8988T (cell line): ENCODE measurements at regions not wholly inside any gene's neighbourhood (a gene's known extent, or its start where the extent isn't known, plus 50 kb on each side); places are given as distances from the start of the nearest gene placed in this dataset.

Experiments
- DNase-seq: peaks from one replicate; pipeline ENCODE4 v3.0.0; 2011

DNA sequence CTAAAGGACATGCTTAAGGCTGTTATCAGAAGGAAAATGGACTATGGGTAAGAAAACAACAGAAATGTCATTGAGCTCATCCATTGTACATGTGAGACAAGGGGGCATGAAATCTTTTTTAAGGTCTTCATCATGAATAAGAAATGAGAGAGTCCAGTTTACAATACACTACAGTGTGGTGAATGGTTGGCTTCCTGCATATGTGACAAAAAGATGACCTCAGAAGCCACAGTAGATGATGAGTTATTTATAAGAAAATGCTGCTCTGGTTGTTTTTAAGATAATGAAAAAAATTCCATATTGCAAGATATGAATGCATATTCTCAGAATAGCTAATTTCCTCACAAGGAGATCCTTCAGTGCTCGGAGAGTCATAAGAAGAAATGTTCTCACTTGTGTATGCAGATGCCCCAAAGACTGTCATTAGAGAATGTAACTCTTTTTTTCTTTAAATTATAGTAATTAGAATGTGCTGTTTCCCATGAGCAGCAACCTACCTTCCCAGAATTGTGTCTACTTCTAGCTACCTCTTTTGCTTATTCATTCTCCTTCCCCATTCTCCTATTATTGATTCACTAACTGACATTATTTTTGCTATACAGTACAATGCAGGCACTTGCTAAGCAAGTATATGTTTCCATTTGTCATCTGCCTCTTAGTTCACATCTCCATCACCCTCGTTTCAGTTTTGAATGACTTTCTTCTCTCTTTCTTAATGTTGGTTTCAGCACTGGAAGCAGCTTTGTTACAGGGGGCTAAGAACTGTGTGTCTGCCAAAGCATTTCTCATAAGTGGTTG, 152.0 kb upstream of the PEX5L start:
- DNase-seq = no peak

DNA sequence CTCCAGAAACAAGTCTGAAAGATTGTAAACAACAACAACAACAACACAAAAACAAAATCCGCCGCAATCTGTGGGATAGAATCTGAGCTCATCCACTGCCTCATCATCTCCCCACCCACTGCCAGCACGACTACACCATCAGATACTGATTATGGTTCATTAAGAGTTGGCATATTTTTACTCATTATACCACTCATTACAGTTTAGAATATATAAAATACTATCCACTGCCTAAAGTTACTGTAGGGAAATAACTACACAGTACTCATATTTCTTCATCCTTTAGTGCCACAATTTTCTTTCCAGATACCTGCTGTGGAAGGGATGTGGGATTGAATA, 152.5 kb upstream of the PEX5L start:
- DNase-seq = no peak

DNA sequence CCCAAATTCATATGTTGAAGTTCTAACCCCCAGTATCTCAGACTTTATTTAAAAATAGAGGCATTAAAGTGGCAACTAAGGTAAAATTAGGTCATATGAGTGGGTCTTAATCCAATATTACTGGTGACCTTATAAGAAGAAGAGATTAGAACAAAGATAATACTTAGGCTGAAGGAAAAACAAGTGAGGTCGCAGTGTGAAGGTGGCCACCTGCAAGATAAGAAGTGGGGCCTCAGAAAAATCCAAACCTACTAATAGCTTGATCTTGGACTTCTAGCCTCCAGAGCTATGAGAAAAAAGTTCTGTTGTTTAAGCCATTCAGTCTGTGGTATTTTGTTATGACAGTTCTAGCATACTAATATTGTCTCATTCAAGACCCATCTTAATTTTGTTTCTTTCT, 159.9 kb upstream of the PEX5L start:
- no peak for DNase-seq

DNA sequence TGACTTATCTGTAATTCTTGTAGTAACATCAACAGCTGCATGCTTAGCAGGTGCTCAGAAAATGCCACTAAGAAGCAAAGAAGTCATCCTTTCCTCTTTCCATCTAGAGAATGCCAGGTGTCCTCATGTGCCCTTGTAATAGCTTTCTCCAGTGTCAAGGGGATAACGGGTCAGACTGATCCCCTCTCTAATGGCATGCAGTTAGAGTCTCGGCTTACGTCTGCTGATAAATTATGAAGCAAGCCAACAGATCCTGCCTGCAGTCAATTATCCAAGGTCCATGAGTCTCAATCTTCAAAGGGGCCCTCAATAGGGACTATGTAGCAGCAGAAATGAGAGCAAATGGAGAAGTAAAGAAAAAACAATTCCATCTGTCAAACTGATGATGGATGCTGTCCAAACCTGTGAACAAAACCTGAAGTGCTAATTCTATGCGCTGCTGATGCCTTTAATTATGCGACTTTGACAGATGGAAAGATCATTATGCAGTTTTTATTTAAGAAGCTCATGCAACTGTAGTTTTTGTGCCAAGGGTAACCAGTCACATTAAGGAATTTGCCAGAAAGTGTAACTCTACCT, 162.8 kb upstream of the PEX5L start:
- DNase-seq = no peak

DNA sequence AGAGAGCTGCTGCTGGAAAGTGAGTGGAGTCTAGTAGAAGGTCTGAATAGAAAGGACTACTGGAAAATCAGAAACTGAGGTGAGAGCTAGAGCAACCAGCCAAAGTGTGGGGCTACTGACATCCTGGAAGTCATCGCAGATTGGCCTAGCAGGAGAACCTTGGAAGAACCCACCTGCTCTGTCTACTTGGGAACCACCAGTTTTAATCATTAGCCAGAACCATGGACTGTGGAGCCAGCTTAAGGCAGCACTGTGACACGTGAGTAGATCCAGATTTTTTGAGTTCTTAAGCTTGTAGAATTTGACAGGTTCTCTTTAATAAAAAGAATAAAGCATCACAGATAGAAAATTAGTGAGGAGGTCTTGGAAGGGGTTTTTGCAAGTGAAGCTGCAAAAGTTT, 179.1 kb upstream of the PEX5L start:
- no peak for DNase-seq

DNA sequence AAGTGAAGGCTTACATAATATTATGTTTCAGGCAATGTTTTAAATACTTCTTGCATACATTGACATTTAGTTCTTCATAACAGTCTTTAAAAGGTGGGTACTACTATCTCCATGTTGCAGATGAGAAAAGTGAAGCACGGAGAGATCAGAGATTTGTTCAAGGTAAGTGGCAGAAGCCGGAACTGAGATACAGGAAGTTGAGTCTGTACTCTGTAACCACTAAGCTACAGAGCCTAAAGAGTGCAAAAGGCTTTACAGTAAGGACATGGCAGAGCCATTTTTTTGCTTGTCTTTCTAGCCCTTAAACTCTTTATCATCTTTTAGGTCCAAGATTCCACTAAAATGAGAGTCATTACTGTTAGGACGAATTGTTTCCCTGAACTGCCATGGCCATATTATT, 186.5 kb upstream of the PEX5L start:
- DNase-seq = no peak

DNA sequence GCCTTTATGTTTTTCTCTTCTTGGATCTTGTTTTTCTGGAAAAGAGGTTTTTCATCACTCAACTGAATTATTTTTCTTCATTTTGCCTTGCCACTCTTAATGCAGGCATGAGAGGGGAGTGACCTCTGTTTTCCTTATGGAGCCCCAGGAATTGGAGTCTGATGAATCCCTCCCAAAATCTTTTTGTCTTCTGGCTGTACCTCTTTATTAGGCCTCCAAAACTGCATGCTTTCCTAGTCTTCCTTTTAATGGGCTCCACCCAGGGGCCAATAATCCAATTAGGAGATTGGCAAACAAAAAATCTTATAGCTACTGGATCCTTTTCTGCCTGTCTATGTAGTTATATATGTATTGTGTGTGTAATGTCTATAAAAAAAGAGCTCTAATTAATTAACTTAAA, 192.4 kb upstream of the PEX5L start:
- no peak for DNase-seq

DNA sequence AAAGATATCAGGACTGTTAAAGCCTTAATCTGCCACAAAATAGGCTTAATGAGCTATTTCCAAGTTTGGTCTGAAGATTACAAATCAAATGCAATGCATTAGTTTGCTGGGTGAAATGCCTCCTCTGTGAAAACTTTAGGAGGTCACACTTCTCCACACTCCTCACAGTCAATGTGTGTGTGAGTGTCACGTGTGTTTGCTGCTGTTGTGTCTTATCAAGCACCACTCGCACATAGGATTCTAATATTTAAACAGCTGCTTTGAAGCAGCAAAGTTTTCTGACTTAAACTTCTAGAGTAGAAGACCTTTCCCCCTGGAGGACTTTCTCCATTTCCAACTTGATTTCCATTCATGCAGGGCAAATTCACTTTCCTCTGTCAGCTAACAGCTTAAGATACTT, 203.2 kb upstream of the PEX5L start:
- no peak for DNase-seq

DNA sequence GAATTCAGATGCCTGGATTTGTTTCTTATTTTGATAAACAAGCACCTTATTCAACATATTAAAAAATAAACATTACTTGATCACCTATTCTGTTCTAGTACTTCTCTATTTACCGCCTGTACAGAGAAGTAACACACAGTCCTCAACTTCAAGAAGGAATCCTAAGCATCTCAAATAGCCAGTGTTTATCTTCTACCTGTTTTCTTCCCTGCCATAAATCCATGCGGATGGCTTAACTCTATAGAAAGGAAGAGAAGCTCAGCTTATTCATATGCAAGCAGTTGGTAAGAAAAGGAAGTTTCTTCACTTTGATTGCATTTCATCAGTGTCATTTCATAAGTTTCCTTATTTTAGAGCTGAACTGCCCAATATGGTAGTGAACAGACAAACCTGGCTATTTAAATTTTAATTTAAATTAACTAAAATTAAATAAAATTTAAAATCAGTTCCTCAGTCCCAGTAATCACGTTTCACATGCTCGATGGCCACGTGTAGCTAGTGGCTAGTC, 210.0 kb upstream of the PEX5L start:
- DNase-seq = no peak

DNA sequence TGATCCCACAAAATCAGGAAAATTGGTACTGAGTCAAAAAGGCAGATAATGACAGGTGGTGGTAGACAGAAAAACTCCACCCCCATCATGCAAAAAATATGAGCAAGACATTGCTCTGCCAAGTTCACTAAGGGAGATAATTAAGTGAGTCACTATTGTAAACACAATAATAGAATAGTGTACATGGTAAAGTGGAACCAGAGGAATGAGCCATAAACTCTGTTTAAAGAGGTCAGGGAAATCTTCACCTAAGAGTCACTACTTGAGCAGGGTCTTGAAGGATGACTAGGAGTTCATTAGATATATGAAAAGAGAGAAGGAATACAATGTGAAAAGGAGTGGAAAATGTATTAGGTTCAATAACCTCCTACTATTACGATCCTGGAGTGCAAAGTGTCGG, 213.4 kb upstream of the PEX5L start:
- no peak for DNase-seq

DNA sequence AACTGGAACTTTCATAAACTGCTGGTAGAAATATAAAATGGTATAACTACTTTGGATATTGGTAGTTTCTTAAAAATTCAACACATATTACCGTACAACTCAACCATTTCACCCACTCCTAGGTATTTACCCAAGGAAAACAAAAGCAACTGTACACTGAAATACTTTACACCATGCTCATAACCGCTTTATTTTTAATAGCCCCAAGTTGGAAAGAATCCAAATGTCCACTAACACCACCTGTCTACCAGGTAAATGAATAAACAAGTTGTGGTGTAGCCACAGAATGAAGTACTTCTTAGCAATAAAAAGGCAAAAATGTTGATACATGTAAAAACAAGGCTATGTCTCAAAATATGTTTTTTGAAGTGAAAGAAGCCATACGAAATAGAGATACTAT, 215.9 kb upstream of the PEX5L start:
- DNase-seq = no peak

DNA sequence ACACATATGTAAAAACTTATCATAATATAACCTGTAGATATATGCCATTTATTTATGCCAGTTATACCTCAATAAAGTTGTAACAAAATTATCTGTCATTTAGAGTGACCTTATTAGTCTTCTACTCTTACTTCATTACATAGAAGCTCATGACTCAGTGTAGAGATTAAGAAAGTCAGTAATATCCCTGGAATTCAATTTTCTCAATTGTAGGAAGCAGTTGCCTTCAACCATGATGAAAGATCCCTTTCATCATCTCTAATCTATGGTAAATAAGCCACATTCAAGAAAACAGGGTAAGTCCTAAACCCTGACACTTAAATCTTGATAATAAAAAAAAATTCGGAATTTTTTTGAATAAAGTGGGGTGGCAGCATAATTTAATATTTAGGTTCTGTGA, 216.5 kb upstream of the PEX5L start:
- DNase-seq = no peak

DNA sequence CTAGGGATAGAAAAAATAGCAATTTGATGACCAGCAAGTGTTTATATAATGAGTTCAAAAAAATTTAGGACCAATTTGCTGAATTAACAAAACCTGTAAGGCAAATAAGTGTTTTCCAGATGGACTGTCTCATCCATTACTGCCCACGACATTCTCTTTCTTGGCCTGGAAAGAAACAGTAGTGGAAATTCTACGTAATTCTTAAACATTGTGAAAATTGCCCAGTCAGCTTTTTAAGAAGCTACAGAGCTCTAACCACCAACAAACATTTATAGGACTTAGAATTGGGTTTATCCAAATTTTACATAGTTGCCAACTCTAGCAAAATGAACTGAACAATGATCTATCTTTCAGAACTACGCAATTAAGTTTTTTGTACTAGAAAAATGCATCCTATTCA, 227.7 kb upstream of the PEX5L start:
- DNase-seq = no peak

DNA sequence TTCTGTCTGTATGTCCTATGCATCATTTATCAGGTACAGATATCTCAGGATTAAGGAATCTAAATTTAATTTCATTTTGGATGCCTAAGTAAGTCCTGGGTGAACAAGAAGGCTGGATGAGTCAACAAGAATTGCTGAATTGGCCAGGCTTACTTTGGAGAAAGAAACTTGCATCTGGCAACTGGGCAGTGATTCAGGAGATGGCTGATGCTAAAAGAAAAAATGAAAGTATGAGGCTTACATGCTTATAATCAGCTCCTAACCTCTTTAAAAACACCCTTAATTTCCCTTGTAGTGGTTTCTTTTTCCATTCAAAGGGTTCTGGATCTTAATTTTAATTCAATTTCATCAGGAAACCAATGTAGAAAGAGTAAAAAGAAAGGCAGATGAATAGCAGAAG, 228.8 kb upstream of the PEX5L start:
- DNase-seq = no peak

DNA sequence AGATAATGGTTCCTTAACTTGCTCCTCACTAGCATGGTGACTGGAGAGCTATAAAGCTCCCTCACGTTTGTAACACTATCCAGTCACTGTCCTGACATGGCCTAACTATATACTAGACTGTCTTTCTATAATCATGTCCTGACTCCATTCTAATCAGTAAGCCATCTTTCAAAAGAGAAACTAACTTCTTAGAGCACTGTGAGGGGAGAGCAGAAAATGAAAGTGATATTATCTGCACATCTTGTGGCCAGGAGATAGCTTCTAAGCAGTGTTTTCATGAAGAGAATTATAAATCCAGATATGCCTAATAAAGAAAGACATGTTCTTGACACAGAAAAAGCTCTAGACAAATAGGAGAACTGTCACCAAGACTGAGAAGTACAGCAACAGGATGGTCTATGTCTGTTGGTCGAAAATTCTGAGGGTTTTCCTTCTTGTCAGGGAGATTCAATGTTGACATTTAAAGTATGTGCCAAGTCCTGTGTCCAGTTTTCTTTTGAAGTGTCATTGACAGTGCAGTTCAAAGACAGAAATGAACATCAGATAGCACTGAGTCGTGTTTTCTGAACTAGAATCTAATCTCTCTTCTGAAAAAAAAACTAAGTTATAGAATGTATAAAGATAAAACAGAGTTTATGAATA, 230.6 kb upstream of the PEX5L start:
- DNase-seq = no peak

DNA sequence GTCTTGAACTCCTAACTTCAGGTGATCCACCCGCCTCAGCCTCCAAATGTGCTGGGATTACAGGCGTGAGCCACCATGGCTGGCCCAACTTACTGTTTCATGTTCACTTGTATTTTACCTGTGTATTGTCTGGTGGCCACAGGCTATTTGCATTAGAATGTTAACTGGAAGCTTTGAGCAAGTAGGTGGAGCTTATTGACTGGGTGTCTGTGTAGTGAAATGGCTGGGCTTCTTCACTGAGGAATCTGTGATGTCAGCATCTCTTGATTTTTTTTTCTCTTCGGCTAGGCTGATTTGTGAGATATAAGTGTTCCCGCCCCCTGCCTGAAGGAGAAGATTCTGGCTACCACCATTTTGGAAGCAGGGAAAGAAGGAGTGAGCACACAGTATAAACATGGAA, 237.8 kb upstream of the PEX5L start:
- no peak for DNase-seq

DNA sequence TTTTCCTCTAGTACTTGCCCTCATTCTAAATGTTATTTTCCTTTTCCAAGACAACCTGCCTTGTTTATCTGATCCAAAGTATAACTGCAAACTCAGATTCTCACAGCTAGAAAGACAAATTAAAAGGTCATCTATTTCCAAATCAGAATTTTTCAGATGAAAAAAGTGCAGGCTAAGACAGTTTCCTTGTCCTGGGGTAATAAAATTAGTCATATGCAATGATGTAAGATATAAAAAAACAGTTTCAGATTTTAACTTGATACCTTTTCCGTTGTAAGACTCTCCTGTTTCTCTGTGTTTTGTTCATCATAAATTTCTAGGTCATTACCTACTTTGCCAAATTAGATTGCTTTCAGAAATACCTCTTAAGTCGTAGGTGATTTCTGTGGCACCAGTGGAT, 238.4 kb upstream of the PEX5L start:
- no peak for DNase-seq

DNA sequence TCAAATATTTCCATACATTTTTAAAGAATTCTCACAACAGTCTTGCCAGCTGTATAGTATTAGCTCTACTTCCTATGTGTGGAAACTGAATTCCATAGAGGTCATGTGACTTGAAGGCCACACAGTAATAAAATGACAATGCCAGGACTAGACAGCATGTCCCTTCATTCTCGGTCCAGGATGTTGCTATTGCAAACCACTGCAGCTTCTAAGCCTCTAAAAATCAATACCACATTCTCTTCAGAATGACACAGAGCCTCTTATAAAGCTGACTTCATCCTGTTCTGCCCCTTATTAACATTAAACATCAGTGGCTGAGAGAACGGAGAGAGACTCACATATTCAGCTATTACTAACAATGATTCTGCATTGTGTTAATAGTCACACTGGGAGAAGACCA, 240.3 kb upstream of the PEX5L start:
- DNase-seq = no peak

DNA sequence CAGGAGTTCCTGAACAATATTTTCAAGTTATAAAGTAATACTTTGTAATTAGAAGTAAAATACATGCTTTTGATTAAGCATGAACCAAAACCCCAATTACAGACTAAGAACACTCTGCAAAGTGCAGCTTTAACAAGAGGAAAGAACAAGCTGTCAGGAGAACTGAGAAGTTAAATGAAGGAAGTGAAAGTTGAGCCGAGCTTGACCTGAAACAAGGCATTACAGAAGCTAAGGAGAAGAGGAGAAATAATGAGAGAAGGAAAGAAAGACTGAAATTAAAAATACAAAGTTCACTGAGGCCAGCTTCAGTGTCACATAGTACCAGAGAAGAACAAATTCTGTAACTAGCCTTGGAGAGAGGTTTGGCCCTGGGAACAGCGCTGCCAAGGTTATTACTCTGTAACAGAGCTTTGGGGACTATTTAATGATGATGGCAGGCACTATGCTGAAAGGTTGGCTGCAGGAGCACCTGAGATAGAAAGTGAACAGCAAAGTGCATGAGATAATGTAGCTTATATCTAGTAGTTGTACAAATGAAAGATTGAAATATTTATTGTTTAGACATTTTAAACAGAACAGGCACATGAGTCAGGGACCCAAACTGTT, 241.9 kb upstream of the PEX5L start:
- DNase-seq = no peak

DNA sequence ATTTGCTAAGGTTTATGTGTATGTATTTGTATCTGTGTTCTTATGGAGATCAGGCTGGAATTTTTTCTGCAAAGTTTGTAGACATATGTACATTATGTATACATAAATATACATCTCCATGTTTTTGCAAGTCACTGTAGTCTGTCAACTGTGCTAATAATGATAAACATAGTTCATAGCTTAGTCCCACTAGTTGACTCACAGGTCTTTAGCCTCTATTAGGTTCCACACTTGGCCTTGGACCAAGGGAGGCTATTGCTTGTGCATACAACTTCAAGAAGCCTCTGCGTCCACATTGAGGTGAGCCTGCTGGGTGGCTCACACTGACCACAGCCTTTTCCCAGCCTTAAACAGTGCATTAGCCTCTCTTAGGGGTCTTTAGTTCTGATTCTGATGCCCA, 243.8 kb upstream of the PEX5L start:
- no peak for DNase-seq

DNA sequence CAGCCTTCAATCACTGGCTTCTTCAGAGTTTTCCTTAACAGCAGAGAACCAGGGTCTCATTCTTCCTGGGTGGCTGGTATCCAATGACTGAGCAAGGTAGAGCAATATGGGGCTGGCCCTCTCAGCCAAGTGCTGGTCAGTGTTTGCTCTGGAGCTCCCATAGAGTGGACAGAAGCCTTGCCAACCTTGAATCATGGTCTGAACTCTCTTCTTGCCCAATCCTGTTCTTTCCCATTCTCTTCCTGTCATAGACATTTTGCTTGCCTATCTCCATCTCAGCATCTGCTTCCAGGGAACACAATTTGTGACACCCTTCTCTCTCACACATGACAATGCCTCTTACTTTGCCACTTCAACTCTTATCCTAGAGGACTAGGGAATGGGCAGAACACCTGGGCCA, 245.6 kb upstream of the PEX5L start:
- DNase-seq = no peak

DNA sequence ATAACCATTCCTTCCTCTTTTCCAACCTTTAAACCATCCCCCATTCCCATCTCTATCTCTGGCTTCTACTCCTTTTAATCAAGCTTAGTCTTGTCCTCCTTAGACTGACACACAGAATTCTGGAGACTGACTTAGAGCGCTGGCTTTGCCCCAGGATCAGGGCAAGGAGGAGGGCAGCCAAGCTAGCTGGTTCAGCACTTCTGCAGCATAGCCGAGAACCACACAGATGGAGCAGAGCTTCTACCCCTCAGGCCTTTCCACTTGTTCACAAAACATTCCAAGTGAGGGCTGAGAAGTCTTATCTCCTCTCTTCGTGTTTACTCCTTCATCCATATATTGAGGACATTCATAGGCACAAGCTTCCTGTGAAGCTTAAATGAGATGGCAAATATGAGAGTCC, 246.5 kb upstream of the PEX5L start:
- DNase-seq = no peak

DNA sequence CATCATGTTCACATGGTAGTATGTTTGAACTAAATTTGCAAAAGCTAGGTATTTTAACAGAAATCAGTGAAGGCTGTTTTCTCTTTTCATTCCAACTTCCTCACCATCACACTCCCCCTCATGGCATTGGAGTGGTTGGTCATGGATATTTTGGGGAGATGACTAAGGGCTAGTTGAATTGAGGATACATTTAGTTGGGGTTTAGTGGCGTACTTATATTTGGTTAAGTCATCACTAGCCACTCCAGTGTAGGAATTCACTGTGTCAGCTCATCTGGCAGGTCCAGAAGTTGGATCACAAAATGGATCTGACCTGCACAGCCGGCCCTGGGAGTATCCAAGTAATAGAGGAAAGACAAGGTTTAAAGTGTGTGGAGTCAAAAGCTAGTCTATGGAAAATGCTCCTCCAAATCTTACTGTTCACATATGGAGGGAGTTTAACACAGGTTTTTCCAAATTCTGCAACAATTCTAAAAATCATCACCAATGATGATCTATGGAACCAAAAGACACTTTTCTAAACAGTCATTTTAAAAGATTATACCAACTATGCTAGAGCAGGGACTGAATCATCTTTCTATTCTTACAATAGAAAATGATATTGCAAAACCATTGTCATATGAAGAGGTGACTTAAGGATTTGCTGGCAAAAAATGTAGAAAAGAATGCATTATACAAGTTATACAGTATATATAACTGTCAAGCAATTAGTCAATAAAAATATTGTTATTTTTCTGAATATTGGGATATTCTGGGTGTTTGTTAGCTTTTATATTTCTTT, 247.8 kb upstream of the PEX5L start:
- no peak for DNase-seq
